ENCODE measurements at regions not wholly inside any gene's neighbourhood (a gene's known extent, or its start where the extent isn't known, plus 50 kb on each side); places are given as distances from the start of the nearest gene placed in this dataset.

- no peak for DNase-seq
Measured at GRCh38 chr5:4541334-4541733, 598.8 kb upstream of the ADAMTS16 start.

GRCh38 chr5:4542145-4542778 lies 597.9 kb upstream of the ADAMTS16 start:
- no peak for DNase-seq

- DNase-seq = no peak
Measured at GRCh38 chr5:4544049-4544670, 596.0 kb upstream of the ADAMTS16 start.

- DNase-seq = no peak
Measured at GRCh38 chr5:4547547-4547946, 592.6 kb upstream of the ADAMTS16 start.

- DNase-seq = no peak
Measured at GRCh38 chr5:4548341-4548740, 591.8 kb upstream of the ADAMTS16 start.

GRCh38 chr5:4549351-4549750 lies 590.8 kb upstream of the ADAMTS16 start:
- DNase-seq = no peak

GRCh38 chr5:4551034-4551433 lies 589.1 kb upstream of the ADAMTS16 start:
- DNase-seq = no peak

GRCh38 chr5:4553130-4553529 lies 587.0 kb upstream of the ADAMTS16 start:
- DNase-seq = no peak

- no peak for DNase-seq
Measured at GRCh38 chr5:4553978-4554377, 586.2 kb upstream of the ADAMTS16 start.

GRCh38 chr5:4555725-4556285 lies 584.3 kb upstream of the ADAMTS16 start:
- no peak for DNase-seq

- no peak for DNase-seq
Measured at GRCh38 chr5:4561403-4561802, 578.7 kb upstream of the ADAMTS16 start.

GRCh38 chr5:4563400-4563799 lies 576.7 kb upstream of the ADAMTS16 start:
- DNase-seq = no peak

- DNase-seq = no peak
Measured at GRCh38 chr5:4570047-4570995, 569.8 kb upstream of the ADAMTS16 start.

- no peak for DNase-seq
Measured at GRCh38 chr5:4571248-4571948, 568.7 kb upstream of the ADAMTS16 start.

- no peak for DNase-seq
Measured at GRCh38 chr5:4572311-4573100, 567.6 kb upstream of the ADAMTS16 start.

- DNase-seq = no peak
Measured at GRCh38 chr5:4575608-4576007, 564.5 kb upstream of the ADAMTS16 start.

GRCh38 chr5:4576161-4576748 lies 563.9 kb upstream of the ADAMTS16 start:
- DNase-seq = no peak

GRCh38 chr5:4576908-4577307 lies 563.2 kb upstream of the ADAMTS16 start:
- no peak for DNase-seq

- DNase-seq = no peak
Measured at GRCh38 chr5:4579679-4580078, 560.5 kb upstream of the ADAMTS16 start.

GRCh38 chr5:4580772-4581171 lies 559.4 kb upstream of the ADAMTS16 start:
- DNase-seq = no peak

- no peak for DNase-seq
Measured at GRCh38 chr5:4581289-4581688, 558.8 kb upstream of the ADAMTS16 start.

- DNase-seq = no peak
Measured at GRCh38 chr5:4584982-4585381, 555.1 kb upstream of the ADAMTS16 start.

All from activated naive CD4-positive, alpha-beta T cell treated with Interleukin-2 at 50 U/mL for 16 hours (primary cell).